ENCODE measurements at regions not wholly inside any gene's neighbourhood (a gene's known extent, or its start where the extent isn't known, plus 50 kb on each side); places are given as distances from the start of the nearest gene placed in this dataset.

- no peak overlapping the region for H3K9ac ChIP-seq
- H3K4me2 ChIP-seq, result no peak overlapping the region
- DNase-seq, result no peak
- no peaks in the 10 kb centered on the region for H4K20me1 ChIP-seq (ENCODE audit: insufficient read depth)
- H3F3A ChIP-seq (replicated peaks; ENCODE audit: insufficient read depth), result no peaks in the 10 kb centered on the region
- no peaks in the 10 kb centered on the region; the same call in 1 of the 2 replicates for H3K27me3 ChIP-seq (ENCODE audit: insufficient read depth)
- H3K36me3 ChIP-seq (replicated peaks in 1 of 2; ENCODE audit: control insufficient read depth in 1 of 2, insufficient read depth in 2 of 2, low read length in 1 of 2), result no peaks in the 10 kb centered on the region
- no peaks in the 10 kb centered on the region for H3K9me2 ChIP-seq
- CTCF ChIA-PET, result no interaction called here
- POLR2A ChIA-PET, result no interaction called here
- TF ChIP-seq TAF1 (IDR thresholded peaks at IDR 0.05; ENCODE audit: borderline replicate concordance, low read depth, low read length) (no peak), RFX5 (IDR thresholded peaks at IDR 0.05; ENCODE audit: low read length) (no peak), CHD2 (IDR thresholded peaks at IDR 0.05; ENCODE audit: low read length, partially characterized antibody) (no peak), YY1 (IDR thresholded peaks at IDR 0.05; ENCODE audit: low read depth) (no peak), NRF1 (IDR thresholded peaks at IDR 0.05; ENCODE audit: low read depth, low read length) (no peak), MXI1 (IDR thresholded peaks at IDR 0.05; ENCODE audit: low read depth, low read length) (no peak)
- H3K79me2 ChIP-seq (ENCODE audit: insufficient read depth), result no peaks in the 10 kb centered on the region
- H3K4me1 ChIP-seq (ENCODE audit: control insufficient read depth in 1 of 2, insufficient read depth in 2 of 2, low read depth in 1 of 2, low read length in 1 of 2), result no peaks in the 10 kb centered on the region
- no peak overlapping the region for H3K4me3 ChIP-seq (ENCODE audit: low read depth in 2 of 2, low read length in 1 of 2)
- no peaks in the 10 kb centered on the region for H3K9me3 ChIP-seq
- 4% methylated on average over 3 of the region's 3 CpGs for WGBS (ENCODE audit: low lambda C conversion rate)
- no peak overlapping the region for H3K27ac ChIP-seq (ENCODE audit: low read depth in 2 of 2, low read length in 1 of 2)
- H2AFZ ChIP-seq (ENCODE audit: low read depth), result no peak overlapping the region
Measured at GRCh38 chrX:140177821-140178220, 212.5 kb upstream of the CXorf66 start.

DNA sequence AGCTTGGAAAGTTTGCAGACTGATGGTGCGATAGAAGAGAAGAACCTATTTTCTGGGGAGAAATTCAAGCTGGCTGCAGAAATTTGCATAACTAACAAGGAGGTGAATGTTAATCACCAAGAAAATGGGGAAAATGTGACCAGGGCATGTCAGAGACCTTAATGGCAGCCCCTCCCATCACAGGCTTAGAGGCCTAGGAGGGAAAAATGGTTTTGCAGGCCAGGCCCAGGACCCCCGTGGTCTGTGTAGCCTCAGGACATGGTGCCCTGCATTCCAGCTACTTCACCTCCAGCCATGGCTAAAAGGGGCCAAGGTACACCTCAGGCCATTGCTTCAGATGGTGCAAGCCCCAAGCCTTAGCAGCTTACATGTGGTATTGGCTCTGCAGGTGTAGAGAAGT, 207.1 kb upstream of the CXorf66 start:
- Histone ChIP-seq H3K4me3 (ENCODE audit: low read depth in 2 of 2, low read length in 1 of 2) (no peak overlapping the region), H3F3A (replicated peaks; ENCODE audit: insufficient read depth) (no peaks in the 10 kb centered on the region), H3K36me3 (replicated peaks in 1 of 2; ENCODE audit: control insufficient read depth in 1 of 2, insufficient read depth in 2 of 2, low read length in 1 of 2) (no peaks in the 10 kb centered on the region), H3K9ac (no peak overlapping the region), H3K9me2 (no peaks in the 10 kb centered on the region), H3K9me3 (no peaks in the 10 kb centered on the region), H3K27ac (ENCODE audit: low read depth in 2 of 2, low read length in 1 of 2) (no peak overlapping the region), H2AFZ (ENCODE audit: low read depth) (no peak overlapping the region), H3K4me2 (no peak overlapping the region), H4K20me1 (ENCODE audit: insufficient read depth) (no peaks in the 10 kb centered on the region), H3K27me3 (ENCODE audit: insufficient read depth) (no peaks in the 10 kb centered on the region), H3K4me1 (ENCODE audit: control insufficient read depth in 1 of 2, insufficient read depth in 2 of 2, low read depth in 1 of 2, low read length in 1 of 2) (no peaks in the 10 kb centered on the region), H3K79me2 (ENCODE audit: insufficient read depth) (no peaks in the 10 kb centered on the region)
- TF ChIP-seq MXI1 (IDR thresholded peaks at IDR 0.05; ENCODE audit: low read depth, low read length), result no peak
- no peak for TF ChIP-seq EZH2phosphoT487 (IDR thresholded peaks at IDR 0.05; ENCODE audit: borderline replicate concordance, low read depth)
- no peak for TF ChIP-seq POLR2AphosphoS5 (IDR thresholded peaks at IDR 0.05; ENCODE audit: low read depth, low read length)
- TF ChIP-seq EP300 (IDR thresholded peaks at IDR 0.05; ENCODE audit: borderline replicate concordance in 1 of 2, low read depth in 1 of 2, low read length in 1 of 2), result no peak
- TF ChIP-seq FOXM1 (IDR thresholded peaks at IDR 0.05; ENCODE audit: low read depth), result no peak
- no peak for TF ChIP-seq RAD21 (IDR thresholded peaks at IDR 0.05; ENCODE audit: low read length)
- TF ChIP-seq, protein P1, sequence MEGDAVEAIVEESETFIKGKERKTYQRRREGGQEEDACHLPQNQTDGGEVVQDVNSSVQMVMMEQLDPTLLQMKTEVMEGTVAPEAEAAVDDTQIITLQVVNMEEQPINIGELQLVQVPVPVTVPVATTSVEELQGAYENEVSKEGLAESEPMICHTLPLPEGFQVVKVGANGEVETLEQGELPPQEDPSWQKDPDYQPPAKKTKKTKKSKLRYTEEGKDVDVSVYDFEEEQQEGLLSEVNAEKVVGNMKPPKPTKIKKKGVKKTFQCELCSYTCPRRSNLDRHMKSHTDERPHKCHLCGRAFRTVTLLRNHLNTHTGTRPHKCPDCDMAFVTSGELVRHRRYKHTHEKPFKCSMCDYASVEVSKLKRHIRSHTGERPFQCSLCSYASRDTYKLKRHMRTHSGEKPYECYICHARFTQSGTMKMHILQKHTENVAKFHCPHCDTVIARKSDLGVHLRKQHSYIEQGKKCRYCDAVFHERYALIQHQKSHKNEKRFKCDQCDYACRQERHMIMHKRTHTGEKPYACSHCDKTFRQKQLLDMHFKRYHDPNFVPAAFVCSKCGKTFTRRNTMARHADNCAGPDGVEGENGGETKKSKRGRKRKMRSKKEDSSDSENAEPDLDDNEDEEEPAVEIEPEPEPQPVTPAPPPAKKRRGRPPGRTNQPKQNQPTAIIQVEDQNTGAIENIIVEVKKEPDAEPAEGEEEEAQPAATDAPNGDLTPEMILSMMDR (IDR thresholded peaks at IDR 0.05), result no peak
- DNase-seq, result no peak
- CTCF ChIA-PET, result no interaction called here
- WGBS (ENCODE audit: low lambda C conversion rate), result 54% methylated on average over 2 of the region's 2 CpGs
- POLR2A ChIA-PET, result no interaction called here

DNA sequence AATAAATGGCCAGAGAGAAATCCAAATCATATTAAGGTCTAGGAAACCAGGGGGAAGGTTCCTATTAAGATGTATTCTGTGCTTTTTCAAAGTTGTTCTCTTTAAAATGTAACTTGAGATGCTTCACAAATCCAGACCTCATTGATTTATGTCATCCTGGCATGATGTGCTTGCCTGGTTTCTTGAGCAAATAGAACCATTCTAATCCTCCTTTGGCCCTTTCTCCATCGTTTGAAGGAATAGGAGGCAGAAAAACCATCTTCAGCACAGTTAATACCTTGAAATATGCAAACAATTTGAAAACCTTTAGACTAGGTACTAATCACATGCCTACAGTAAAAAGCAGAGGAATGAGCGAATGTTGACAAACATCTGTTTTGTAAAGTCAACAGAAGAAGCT, 202.2 kb upstream of the CXorf66 start:
- Histone ChIP-seq H3K36me3 (replicated peaks in 1 of 2; ENCODE audit: control insufficient read depth in 1 of 2, insufficient read depth in 2 of 2, low read length in 1 of 2) (no peaks in the 10 kb centered on the region), H3K4me1 (ENCODE audit: control insufficient read depth in 1 of 2, insufficient read depth in 2 of 2, low read depth in 1 of 2, low read length in 1 of 2) (no peaks in the 10 kb centered on the region), H3K9ac (no peak overlapping the region), H2AFZ (ENCODE audit: low read depth) (no peak overlapping the region), H3K4me2 (no peak overlapping the region), H3F3A (replicated peaks; ENCODE audit: insufficient read depth) (no peaks in the 10 kb centered on the region), H4K20me1 (ENCODE audit: insufficient read depth) (no peaks in the 10 kb centered on the region), H3K27me3 (ENCODE audit: insufficient read depth) (no peaks in the 10 kb centered on the region), H3K79me2 (ENCODE audit: insufficient read depth) (no peaks in the 10 kb centered on the region), H3K9me2 (no peaks in the 10 kb centered on the region), H3K4me3 (ENCODE audit: low read depth in 2 of 2, low read length in 1 of 2) (no peak overlapping the region), H3K9me3 (no peaks in the 10 kb centered on the region), H3K27ac (ENCODE audit: low read depth in 2 of 2, low read length in 1 of 2) (no peak overlapping the region)
- CTCF ChIA-PET, result no interaction called here
- TF ChIP-seq TAF1 (IDR thresholded peaks at IDR 0.05; ENCODE audit: borderline replicate concordance, low read depth, low read length), result no peak
- no peak for TF ChIP-seq MEF2A (IDR thresholded peaks at IDR 0.05; ENCODE audit: borderline replicate concordance, low read depth)
- TF ChIP-seq RXRA (IDR thresholded peaks at IDR 0.05; ENCODE audit: borderline replicate concordance, low read depth), result no peak
- TF ChIP-seq, protein P2, sequence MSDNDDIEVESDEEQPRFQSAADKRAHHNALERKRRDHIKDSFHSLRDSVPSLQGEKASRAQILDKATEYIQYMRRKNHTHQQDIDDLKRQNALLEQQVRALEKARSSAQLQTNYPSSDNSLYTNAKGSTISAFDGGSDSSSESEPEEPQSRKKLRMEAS (IDR thresholded peaks at IDR 0.05; ENCODE audit: low read depth), result no peak
- whole genome bisulfite sequencing (ENCODE audit: low lambda C conversion rate), result 0% methylated on average over 2 of the region's 2 CpGs
- POLR2A ChIA-PET, result no interaction called here
- no peak for DNase-seq

Data from SK-N-SH (cell line).